ENCODE measurements at regions not wholly inside any gene's neighbourhood (a gene's known extent, or its start where the extent isn't known, plus 50 kb on each side); places are given as distances from the start of the nearest gene placed in this dataset.
A peak's percentile ranks its signal among the peaks of the same experiment; 100 is the strongest.

DNA sequence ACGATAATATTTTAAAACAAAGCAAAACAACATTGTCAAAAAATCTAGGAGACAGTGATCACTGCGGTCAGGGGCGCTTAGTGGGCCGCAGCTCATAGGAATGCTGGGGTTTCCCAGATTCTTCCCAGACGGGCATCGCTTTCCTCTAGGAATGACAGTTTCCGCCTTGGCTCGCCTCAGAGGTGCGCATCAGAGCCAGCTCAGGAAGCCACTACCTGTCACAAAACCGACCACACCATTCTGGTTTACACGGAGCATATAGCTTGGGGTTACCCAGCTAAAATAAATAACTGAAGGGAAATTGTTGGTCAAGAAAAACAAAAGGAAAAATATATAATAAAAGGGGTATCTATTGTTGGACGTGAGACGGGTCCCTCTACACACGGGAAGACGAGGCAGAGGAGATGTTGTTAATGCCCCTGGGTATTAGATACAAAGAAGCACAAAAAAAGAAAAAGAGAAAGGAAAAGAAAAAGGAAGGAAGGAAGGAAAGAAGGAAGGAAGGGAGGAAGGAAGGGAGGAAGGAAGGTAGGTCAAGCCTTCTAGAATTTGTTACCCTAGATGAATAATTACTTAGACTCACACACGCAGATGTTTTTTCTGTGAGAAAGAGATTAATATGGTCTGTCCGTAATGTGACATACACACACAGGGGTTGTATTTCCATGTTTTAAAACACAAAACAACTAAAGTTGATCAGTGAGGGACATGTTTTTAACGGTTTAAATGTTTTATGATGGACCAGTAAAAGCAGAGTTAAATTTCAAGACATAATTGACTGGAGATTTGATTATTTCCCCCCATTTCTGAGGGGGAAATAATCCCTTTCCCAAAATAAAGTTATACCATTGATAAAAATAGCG lies 292.4 kb upstream of the NFE2L3 start:
- TF ChIP-seq SPI1 (IDR thresholded peaks at IDR 0.05; ENCODE audit: low read depth, low read length), result no peak
- no peak for TF ChIP-seq PAX5 (IDR thresholded peaks at IDR 0.05; ENCODE audit: insufficient read depth, low read length, severe bottlenecking)
- no peak for TF ChIP-seq POLR2AphosphoS5 (IDR thresholded peaks at IDR 0.05; ENCODE audit: low read depth, low read length)
- TF ChIP-seq POLR2A (IDR thresholded peaks at IDR 0.05; ENCODE audit: low read depth, low read length), result no peak
- FAIRE-seq, result no peak

DNA sequence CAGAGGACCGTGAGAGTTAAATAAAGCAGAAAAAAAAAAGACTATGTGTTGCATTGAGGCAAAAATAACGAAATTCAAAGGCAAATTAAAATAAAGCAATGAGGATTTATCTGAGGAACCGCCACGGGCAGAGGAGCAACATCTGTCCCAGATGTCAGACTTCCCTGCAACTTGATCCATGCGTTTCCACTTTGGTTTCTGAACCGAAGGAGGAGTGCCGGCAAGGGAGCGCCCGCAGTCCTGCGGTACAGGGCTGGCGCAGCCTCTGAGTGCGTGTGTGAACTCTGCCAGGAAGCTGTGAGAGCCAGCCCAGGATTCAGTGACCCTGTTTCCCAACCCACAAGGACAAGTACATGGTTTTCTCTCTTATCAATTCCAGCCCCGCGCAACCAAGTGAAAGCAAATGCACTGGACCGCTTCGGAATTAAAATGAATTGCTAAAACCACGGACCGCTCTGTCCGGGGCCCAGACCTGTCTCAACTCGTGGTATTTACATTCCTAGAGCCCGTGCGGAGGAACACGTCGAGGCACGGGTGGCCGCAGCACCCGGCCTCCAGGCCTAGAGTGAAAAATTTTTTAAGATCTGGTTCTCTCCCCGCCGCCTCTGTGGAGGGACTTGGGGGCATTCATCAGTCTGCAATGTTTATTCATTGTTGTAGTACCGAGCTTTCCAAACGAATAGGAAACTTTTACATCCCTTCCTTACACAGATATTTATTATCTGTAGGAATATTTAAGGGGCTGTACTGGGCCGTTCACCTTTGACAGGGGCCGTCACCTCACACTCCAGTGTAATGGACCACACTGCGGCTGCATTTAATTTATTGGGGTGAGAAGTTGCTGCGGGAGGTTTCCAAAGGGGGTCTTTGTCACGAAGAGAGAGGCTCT lies 291.5 kb upstream of the NFE2L3 start:
- DNase-seq (ENCODE audit: insufficient read length, low spot score), result no peak
- no peak for TF ChIP-seq TAF1 (IDR thresholded peaks at IDR 0.05; ENCODE audit: low read depth, low read length)
- TF ChIP-seq POU2F2 (IDR thresholded peaks at IDR 0.05; ENCODE audit: low read depth, low read length), result no peak
- no peak for TF ChIP-seq POLR2A (IDR thresholded peaks at IDR 0.05; ENCODE audit: low read depth, low read length)
- no peak for TF ChIP-seq POLR2AphosphoS5 (IDR thresholded peaks at IDR 0.05; ENCODE audit: low read depth, low read length)
- no peak for TF ChIP-seq PAX5 (IDR thresholded peaks at IDR 0.05; ENCODE audit: insufficient read depth, low read length, severe bottlenecking)
- TF ChIP-seq SPI1 (IDR thresholded peaks at IDR 0.05; ENCODE audit: low read depth, low read length), result no peak
- FAIRE-seq, result no peak

More for the DNA sequence above, 292.4 kb upstream of the NFE2L3 start:
- DNase-seq (ENCODE audit: insufficient read length, low spot score), result no peak

DNA sequence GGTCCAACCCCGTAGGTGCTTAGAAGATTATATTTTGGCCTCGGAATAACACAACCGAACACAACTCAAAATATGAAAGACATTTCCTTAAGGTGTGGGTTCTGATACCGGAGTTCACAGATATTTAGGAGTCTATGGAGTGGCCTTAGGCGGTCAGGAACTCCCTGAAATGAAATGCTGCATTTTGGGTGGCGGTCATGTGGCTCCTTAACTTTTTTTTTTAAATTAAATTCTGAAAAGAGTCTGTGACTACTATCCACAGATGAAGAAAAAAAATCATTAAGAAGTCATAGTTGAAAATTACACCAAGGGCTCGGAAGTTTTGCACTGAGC lies 290.9 kb upstream of the NFE2L3 start:
- FAIRE-seq (no peak), DNase-seq (ENCODE audit: insufficient read length, low spot score) (no peak)
- TF ChIP-seq SPI1 (IDR thresholded peaks at IDR 0.05; ENCODE audit: low read depth, low read length), result no peak
- no peak for TF ChIP-seq POU2F2 (IDR thresholded peaks at IDR 0.05; ENCODE audit: low read depth, low read length)
- TF ChIP-seq PAX5 (IDR thresholded peaks at IDR 0.05; ENCODE audit: insufficient read depth, low read length, severe bottlenecking), result no peak
- TF ChIP-seq POLR2A (IDR thresholded peaks at IDR 0.05; ENCODE audit: low read depth, low read length), result no peak
- no peak for TF ChIP-seq POLR2AphosphoS5 (IDR thresholded peaks at IDR 0.05; ENCODE audit: low read depth, low read length)
- TF ChIP-seq TAF1 (IDR thresholded peaks at IDR 0.05; ENCODE audit: low read depth, low read length), result no peak

DNA sequence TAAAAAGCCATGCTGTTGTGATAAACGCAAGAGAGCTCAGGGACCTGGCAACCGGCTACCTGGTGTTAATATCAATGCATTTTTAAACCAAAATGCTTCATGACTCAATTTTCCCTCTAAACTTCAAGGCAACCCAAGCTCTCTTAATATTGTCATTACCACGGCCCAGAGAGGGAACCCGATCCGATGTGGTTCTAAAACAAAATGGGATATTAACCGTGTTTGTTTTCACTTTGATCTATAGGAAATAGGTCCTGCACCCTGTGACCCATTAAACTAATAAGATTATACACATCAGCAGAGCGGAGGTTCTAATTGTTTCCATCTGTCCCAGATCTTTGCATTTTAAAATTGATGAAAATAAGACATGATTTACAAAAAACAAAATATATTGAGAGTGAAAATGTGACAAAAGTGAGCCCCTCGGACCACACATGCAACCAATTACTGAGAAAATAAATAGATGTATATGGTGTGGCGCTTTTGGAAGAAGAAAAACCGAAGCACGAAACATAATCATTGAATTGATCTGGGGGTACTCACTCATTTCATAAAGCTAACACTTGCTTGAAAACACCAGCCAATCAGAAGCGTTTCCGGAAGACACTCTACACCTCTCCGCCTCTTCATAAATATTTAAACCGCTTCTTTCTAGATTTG lies 290.3 kb upstream of the NFE2L3 start:
- FAIRE-seq (no peak), DNase-seq (ENCODE audit: insufficient read length, low spot score) (no peak)

DNA sequence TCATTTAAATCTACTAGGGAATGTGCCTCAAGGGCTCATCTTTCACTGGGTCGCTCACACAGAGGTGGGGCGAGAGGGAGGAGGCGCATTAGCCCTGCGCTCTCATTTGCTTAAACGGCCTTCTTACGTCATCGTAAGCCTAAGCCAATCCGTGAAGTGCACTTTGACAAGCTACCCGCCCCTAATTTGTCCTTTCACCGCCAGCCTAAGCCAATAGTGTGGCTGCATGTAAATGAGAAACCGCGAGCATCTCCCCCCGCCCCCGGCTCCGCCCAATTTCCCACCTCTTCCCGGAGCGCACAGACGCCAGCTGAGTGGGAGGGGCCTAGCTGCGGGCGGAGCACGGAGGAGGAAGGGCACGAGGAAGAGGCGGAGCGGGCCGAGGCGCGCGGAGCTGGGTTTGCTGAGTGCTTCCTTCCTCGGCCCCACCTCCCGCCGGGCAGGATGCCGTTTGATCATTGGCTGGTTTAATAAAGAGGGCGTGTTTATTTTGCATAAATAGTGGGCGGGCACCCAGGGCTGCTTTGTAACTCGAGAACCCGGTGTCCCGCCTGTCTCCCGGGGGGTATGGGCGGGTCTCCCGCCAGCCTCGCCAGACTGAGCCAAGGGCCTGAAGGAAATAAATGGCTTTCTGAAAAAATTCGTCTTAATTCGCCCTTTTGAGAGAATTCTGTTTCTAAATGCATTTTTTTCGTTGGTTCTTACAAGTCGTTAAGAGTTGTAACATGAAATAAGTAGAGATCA lies 289.6 kb upstream of the NFE2L3 start:
- DNase-seq (ENCODE audit: insufficient read length, low spot score) (peak; percentile 53), FAIRE-seq (peak; percentile 80)

More for the DNA sequence above, 290.3 kb upstream of the NFE2L3 start:
- no peak for TF ChIP-seq PAX5 (IDR thresholded peaks at IDR 0.05; ENCODE audit: insufficient read depth, low read length, severe bottlenecking)
- TF ChIP-seq POLR2A (IDR thresholded peaks at IDR 0.05; ENCODE audit: low read depth, low read length), result no peak
- TF ChIP-seq POLR2AphosphoS5 (IDR thresholded peaks at IDR 0.05; ENCODE audit: low read depth, low read length), result no peak
- no peak for TF ChIP-seq POU2F2 (IDR thresholded peaks at IDR 0.05; ENCODE audit: low read depth, low read length)
- TF ChIP-seq SPI1 (IDR thresholded peaks at IDR 0.05; ENCODE audit: low read depth, low read length), result no peak
- no peak for TF ChIP-seq TAF1 (IDR thresholded peaks at IDR 0.05; ENCODE audit: low read depth, low read length)

DNA sequence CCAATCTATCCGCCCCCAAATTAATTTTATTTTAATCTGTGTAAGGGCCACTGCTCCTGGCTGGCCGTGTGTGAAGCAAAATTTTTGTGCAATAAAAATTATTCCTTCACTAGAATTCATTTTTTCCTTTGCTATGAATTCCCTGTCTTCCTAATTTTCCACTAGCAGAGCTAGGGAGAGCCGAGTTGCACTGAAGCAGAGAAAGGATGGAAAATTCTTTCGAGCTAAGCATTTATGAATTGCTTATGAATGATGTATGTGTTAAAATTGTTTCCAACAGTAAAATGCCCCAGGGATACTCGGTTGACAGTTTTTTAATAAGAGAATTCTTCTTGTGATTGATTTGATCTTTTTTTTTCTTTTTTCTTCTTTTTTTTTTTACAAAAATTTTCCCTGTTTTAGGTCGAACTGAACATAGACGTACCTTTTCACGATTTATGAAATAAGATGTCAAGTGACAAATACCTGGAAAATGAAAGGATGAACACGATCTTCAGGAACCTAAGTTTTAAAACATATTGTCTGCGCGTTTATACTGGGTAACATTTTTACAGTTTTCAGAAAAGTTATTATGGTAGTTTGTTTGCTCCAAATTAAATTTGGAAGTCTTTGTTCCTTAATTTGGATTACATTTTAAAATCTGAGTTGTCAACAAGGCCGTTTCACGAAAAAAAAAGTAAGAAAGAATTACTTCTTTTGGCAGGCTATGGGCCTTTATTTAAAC lies 288.8 kb upstream of the NFE2L3 start:
- DNase-seq (ENCODE audit: insufficient read length, low spot score) (no peak), FAIRE-seq (no peak)
- TF ChIP-seq POU2F2 (IDR thresholded peaks at IDR 0.05; ENCODE audit: low read depth, low read length) (no peak), PAX5 (IDR thresholded peaks at IDR 0.05; ENCODE audit: insufficient read depth, low read length, severe bottlenecking) (no peak), SPI1 (IDR thresholded peaks at IDR 0.05; ENCODE audit: low read depth, low read length) (no peak), POLR2A (IDR thresholded peaks at IDR 0.05; ENCODE audit: low read depth, low read length) (no peak), TAF1 (IDR thresholded peaks at IDR 0.05; ENCODE audit: low read depth, low read length) (no peak), POLR2AphosphoS5 (IDR thresholded peaks at IDR 0.05; ENCODE audit: low read depth, low read length) (no peak)

More for the DNA sequence above, 289.6 kb upstream of the NFE2L3 start:
- TF ChIP-seq SPI1 (IDR thresholded peaks at IDR 0.05; ENCODE audit: low read depth, low read length) (no peak), POU2F2 (IDR thresholded peaks at IDR 0.05; ENCODE audit: low read depth, low read length) (no peak), TAF1 (IDR thresholded peaks at IDR 0.05; ENCODE audit: low read depth, low read length) (no peak), POLR2A (IDR thresholded peaks at IDR 0.05; ENCODE audit: low read depth, low read length) (no peak), PAX5 (IDR thresholded peaks at IDR 0.05; ENCODE audit: insufficient read depth, low read length, severe bottlenecking) (no peak), POLR2AphosphoS5 (IDR thresholded peaks at IDR 0.05; ENCODE audit: low read depth, low read length) (no peak)

DNA sequence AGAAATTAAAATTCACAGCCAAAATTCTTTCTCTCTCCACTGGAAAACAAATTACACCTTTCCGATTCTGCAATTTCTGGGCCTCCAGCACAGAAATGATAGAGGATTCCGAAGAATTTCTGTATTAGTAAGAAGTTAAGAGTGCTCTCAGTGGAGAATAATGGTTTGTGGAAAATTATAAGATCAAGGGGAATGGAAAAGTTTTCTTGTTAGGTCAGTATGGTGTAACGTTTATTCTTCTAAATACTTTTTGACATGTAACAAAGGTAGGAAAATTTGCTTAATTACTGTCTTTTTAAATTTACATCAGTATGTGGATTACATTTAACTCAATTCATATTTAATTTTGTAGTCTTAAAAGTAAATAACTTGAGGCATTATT lies 288.3 kb upstream of the NFE2L3 start:
- no peak for TF ChIP-seq POLR2A (IDR thresholded peaks at IDR 0.05; ENCODE audit: low read depth, low read length)
- no peak for TF ChIP-seq SPI1 (IDR thresholded peaks at IDR 0.05; ENCODE audit: low read depth, low read length)
- no peak for TF ChIP-seq POU2F2 (IDR thresholded peaks at IDR 0.05; ENCODE audit: low read depth, low read length)
- TF ChIP-seq TAF1 (IDR thresholded peaks at IDR 0.05; ENCODE audit: low read depth, low read length), result no peak
- no peak for TF ChIP-seq PAX5 (IDR thresholded peaks at IDR 0.05; ENCODE audit: insufficient read depth, low read length, severe bottlenecking)
- no peak for TF ChIP-seq POLR2AphosphoS5 (IDR thresholded peaks at IDR 0.05; ENCODE audit: low read depth, low read length)
- no peak for FAIRE-seq
- no peak for DNase-seq (ENCODE audit: insufficient read length, low spot score)

DNA sequence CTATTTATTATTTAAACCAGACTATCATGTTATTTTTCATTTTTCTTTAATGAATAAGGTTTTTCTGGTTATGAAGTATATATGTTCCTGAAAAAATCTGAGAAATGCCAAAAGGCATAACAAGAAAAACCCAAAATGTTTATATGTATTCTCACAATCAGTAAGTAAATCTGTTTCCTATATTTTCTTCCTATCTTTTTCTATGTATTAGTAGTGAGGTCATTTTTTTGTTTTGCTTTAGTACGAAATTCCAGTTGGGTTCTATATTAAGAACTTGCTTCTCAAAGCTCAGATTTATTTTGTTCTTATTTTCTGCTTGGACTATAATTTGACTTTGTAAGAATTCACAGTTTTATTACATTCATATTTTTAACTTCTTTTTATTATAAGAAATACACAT lies 287.5 kb upstream of the NFE2L3 start:
- no peak for FAIRE-seq
- DNase-seq (ENCODE audit: insufficient read length, low spot score), result no peak
- no peak for TF ChIP-seq POU2F2 (IDR thresholded peaks at IDR 0.05; ENCODE audit: low read depth, low read length)
- TF ChIP-seq POLR2A (IDR thresholded peaks at IDR 0.05; ENCODE audit: low read depth, low read length), result no peak
